HG03025 (cell line): ENCODE measurements at regions not wholly inside any gene's neighbourhood (a gene's known extent, or its start where the extent isn't known, plus 50 kb on each side); places are given as distances from the start of the nearest gene placed in this dataset.
"Not testable (repeated sequence)": the region's sequence is repeated elsewhere in the genome, so short reads cannot be mapped to it uniquely, and the experiment has no call there.

ENCODE experiments used
- ATAC-seq: cut with Tn5 transposase; IDR thresholded peaks from one replicate; pipeline ENCODE4 v1.9.1; 2021; ENCODE audit warnings: mild to moderate bottlenecking, moderate library complexity; ENCODE audit not compliant: unreplicated experiment, low FRiP score

DNA sequence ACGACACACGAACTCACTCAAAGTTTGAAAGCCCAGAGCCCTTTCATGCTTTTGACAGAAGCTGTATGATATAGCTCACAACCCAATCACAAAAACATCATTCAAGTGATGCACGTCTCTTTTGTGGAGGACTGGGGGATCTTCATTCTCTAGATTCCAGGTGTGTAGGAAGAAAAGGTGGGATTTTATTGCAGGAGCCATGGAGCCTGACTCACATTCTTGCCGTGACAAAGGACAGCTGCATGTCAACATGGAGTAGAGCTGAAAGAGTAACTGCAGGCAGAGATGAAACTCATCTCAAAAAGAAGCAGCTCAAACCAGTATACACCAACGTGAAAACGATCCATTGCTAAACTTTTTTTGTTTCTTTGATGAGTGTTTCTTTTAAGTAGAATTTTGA, 50.9 kb upstream of the PDE1A start:
- ATAC-seq, result no peak

DNA sequence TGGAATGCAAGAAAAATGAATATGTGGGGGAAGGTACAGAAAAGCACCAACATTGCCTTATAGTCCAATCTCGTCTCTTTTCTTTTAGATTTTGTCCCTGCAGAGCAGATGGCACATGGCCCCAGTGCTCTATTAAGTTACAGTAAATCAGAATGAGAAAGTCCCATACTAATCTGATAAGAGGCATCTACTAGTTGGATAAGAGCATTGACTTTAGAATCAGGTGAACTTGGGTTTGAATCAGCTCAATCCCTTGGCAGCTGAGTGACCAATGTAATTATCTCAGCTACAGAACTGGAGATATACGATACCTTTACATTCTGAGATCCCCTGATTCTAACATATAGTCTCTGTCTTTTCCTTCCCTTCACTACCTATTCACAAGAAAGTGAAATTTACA, 54.8 kb upstream of the PDE1A start:
- no peak for ATAC-seq

DNA sequence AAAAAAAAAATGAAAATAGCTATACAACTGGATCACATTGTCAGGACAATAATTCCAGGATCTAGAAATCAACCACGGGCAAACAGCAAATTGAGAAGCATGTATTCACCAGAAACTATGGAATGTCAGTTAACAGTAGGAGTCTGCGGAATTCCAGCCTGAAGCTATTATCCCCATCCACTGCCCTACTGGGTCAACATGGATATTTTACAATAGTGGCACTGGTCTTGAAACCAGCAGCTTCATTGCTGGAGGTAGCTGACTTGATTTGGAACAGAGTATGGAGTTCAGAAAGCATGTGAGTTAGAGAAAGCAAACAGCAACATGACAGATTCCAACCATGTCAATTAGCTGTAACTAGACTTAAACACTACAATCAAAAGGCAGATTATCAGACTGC, 55.7 kb upstream of the PDE1A start:
- ATAC-seq, result no peak

DNA sequence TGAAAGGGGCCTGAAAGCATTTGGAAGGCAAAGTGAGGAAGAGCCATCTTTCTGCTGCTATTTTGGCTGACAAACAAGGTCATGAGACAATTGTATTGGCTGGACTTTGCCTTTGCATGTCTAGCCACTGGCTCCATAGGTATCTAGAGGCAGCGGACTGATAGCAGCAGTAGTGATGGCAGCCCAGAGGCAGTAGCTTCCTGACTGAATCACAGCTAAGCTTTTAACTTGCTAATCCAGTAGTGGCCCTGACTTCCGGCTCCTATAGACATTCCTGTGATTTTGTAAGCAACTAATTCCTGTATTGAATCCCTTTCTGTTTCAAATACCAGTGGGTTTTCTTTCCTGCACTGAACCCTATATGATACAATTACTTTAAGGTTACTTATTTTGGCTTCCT, 69.8 kb upstream of the PDE1A start:
- no peak for ATAC-seq

DNA sequence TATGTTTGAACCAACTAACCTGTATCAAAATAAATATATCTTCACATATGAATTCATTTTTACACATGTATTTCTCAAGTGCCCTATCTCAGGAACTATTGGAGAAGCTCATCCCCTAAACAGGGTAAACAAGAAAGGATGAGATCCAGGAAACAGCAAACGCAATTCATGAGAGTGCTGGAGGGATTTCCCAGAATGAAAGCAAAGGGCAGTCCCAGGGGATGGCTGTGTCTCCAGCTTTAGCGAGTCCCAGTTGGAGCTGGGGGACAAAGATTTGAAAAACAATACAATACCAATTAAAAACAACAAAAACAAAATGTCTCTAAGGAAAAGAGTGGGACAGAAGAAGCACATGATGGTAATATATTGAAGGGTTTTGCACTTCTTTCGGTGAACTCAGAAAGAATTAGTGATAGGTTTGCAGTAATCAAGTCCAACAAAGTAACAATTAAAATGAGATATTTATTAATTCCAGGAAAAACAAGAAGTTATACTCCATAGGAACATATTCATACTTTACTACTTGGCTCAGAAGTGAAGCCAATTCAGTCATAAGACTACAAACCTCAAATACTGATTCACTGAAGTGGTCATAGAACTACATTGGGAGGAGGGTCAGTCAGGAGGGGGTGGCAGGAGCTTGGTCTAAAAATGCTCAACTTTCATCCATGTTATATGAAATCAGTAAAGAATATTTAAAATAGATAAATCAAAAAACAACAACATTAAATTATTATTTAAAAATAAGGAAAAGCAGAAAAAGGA, 73.1 kb upstream of the PDE1A start:
- no peak for ATAC-seq

DNA sequence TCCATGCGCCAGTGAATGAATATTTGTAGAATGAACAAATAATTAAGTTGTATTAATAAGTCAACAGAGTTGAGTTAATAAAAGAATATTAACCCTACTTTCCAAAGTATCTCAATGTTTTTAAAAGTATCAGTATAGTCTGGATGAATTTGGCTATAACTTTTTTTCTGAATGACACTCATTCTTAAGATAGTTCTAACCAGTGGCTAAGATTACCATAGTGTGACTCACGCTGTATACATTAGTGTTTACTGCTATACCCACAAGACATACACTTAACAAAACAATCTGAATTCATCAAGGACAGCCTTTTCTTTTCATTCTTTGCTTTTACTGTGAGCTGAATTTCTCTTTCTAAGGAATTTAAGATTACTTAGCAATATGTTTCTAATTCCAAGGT, 77.0 kb upstream of the PDE1A start:
- ATAC-seq, result no peak

DNA sequence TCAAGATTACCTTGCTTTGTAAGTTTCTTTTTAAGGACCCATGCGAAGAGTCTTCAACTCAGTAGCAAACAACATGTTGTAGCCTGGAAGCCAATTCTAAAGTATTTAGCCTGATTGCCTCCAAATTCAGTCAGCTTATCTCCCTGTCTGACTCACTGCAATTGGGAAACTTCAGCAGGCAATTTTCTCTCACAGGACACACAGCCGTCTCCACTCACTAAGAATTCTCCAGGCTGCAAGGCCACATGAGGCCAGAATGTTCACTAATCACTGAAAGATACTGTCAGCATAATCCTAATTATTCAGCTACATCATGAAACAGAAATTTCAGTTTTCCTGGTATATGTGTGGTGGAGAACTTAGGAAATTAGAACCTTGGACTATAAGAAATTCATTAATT, 78.1 kb upstream of the PDE1A start:
- ATAC-seq, result no peak

DNA sequence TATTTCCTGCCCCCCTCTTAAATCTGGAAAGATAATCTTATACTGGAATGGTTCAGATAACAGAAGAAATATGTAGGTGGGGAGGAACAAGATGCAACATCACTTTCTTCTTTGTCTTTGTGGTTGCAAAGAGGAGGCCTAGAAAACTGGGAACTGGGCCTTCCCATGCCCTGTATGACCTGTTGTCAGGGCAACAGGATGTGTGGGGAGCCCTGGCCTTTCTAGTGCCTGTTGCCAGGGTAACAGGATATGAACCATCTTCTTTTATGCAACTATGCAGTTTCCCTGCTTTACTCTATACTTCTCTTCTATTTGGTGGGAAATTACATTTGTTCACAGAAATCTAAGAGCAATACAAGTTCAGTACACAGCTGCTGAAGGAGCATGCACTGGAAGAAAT, 79.8 kb upstream of the PDE1A start:
- no peak for ATAC-seq

DNA sequence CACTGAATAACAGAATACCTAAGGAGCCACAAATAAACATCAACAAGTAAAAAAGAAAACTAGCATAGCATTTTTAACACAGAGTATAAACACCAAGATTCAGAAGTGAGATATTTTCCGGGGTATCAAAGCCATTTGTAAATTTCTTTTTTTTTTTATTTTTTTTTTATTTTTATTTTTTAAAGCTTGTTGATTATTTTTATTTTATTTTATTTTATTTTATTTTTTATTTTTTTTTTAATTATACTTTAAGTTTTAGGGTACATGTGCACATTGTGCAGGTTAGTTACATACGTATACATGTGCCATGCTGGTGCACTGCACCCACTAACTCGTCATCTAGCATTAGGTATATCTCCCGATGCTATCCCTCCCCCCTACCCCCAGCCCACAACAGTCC, 81.7 kb upstream of the PDE1A start:
- not testable (repeated sequence) for ATAC-seq

DNA sequence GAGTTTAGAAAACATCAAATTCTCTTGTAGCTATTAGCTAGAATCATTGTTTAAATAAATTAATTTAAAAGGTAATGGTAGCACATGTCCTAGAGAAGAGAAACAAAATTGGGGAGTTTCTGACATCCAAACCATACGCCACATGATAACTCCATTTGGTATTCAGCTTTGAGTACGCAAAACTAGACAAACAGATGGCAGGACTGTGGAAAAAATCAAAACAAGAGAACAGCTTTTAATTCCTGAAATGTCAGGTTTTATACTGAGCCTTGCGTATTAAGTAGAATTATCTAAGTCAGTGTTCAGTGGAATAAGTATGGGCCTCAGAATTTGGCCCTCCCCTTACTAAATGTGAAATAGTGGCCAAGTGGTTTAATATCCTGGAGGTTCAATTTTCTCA, 82.4 kb upstream of the PDE1A start:
- ATAC-seq, result no peak

DNA sequence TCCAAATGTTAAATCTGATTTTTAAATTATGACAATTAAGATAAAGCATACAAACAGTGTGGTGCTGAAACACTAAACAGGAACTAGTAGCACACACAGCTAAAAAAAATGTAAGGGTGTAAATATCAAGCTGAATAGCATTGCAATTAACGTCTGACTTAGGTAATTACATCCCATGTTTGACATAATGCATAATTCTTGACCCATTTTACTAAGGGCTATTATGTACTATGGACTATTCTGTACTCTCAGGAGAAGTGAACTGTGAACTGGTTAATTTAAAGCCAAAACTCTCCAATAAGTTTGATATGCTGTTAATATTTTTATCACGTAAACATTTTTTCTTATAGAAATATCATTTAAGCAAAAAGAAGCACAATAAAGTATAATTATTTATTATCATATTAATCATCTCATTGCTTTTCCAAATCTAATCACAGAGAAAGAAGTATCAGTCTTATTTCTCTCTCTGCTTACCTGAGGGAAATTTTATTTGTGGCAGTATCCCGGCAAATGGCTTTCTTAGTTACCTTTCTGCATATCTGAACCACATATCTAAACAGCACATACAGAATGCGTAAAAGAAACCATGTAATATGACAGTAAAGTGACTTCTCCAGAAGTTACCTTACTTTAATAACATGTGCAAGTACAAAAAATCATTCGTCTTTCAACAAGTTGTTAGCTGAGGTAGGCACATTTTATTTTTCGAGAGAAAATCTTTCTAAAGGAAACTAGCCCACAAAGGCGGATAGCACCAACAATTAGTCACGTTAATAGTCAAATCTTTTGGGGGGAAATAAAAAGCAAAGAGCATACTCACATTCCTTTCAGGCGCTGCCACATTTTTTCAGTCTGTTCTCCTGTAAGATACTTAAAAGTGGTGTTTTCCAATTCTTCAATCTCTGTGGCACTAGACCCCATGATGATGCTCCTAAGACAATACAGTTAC, 94.9 kb upstream of the PDE1A start:
- ATAC-seq, result no peak

DNA sequence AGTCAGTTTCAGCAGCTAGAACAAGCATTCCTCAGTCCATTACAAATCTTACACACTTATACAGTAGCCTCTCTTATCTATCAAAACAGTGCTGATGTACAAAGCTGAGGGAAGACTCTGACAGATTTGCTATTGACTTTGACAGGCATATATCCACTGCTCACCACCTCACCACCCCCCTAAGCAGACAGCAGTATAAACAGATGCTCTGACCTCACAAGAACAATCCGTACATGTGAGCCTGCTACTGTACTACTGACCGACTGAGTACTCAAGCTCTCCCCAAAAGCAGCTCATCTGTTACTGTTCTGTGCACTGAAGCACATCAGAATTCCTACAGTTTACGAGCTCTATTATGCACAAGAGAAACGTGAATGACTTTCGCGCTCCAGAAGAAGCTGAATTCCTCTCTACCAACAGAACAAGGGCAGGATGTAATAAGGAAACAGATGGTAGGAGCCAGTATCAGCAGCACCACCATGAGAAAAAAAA, 95.6 kb upstream of the PDE1A start:
- ATAC-seq, result no peak

DNA sequence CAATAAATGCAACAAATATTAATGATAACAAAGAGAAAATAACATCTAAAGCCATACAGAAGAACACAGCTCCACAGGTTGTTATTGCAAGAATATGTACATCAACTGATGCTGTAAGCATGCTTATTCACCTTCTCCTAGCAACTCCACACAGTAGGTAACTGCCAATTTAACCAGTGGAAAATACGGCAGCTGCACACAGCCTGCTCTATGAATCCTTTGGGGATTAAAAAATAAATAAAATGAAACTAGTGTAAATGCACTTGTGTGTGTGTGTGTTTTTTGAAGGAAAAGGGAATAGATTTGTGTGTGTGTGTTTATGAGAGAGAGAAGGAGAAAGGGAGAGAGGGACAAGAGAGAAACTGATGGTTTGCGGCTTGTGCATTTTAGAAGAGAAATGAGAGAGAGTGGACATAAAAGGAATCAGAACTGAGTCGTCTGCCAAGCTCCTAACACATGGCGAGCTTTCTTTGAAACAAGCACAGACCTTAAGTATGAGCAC, 96.2 kb upstream of the PDE1A start:
- no peak for ATAC-seq

DNA sequence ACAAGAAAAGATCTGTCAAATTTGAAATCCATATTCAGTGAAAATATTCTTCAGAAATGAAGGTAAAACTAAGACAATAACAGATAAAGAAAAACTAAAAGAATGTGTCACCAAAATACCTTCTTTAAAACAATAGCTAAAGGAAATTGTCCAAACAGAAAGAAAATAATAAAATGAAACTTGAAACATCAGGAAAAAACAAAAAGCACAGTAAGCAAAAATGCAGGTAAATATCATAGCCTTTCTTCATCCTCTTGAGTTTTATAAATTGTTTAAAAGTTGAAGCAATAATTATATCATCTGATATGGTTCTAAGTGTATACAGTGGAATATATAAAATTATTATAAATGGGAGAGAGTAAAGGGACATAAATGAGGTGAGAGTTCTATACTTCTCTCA, 103.8 kb upstream of the PDE1A start:
- ATAC-seq, result no peak

DNA sequence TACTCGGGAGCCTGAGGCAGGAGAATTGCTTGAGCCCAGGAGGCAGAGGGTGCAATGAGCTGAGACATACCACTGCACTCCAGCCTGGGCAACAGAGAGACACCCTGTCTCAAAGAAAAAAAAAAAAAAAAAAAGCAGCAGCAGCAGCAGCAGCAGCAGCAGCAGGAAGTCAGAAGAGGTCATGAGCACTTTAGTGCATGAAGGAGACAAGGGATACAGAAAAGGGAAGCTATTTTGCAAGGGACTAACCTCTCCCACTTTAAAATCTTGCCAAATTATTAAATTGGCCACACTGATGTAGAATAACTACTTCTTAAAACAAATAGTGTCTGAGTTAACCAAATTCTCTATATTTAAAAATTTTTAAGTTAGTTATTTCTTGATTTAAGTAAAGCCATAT, 113.4 kb upstream of the PDE1A start:
- ATAC-seq, result no peak

DNA sequence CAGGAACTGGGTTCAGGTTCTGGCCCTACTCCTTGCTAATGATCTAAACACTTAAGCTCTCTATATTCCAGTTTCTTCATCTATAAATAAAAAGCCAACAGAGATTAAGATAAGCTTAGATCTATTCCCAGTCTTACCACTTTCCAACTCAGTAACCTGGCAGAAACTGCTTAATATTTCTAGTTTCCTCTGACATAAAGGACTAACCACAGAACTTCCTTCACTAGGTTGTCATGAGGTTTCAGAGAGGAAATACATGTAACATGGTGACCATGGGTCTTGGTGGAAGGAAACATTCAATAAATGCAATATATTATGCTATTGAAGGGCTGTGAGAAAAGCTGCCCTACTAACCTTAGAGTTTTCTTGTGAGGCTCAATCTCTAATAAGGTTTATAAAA, 114.4 kb upstream of the PDE1A start:
- ATAC-seq, result peak; percentile 43

DNA sequence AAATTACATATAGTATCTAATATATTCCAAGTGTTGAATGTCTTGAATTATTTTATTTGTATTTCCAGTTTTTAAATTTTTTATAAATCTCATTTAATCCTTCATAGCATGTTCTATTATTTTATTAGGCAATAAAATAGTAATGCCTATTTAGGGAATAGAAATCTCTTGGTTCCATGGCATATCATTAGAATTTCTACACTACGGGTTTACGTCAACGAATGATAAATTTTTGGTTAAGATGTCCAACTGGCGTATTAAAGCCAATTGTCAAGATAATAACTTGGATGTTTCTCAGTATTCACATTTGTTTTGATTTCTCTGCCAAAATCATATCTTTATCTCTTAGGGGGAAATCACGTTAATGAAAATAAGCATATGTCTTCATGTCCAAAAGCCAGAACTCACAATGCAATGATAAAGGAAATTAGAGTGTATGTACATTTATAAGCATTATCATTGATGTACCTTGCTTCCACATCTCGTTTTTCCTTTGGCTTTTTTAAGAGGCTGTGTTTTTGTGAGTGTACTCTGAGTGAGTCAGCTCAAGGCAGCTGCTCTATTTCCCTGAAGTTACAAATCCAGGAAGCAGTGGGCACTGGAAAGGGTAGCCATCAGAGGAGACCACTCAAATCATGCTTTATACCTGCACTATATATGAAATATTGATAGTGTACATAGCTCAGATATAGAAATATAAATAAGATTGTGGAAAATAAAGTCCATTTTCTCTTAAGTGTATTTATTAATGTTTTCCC, 115.8 kb upstream of the PDE1A start:
- ATAC-seq, result no peak

DNA sequence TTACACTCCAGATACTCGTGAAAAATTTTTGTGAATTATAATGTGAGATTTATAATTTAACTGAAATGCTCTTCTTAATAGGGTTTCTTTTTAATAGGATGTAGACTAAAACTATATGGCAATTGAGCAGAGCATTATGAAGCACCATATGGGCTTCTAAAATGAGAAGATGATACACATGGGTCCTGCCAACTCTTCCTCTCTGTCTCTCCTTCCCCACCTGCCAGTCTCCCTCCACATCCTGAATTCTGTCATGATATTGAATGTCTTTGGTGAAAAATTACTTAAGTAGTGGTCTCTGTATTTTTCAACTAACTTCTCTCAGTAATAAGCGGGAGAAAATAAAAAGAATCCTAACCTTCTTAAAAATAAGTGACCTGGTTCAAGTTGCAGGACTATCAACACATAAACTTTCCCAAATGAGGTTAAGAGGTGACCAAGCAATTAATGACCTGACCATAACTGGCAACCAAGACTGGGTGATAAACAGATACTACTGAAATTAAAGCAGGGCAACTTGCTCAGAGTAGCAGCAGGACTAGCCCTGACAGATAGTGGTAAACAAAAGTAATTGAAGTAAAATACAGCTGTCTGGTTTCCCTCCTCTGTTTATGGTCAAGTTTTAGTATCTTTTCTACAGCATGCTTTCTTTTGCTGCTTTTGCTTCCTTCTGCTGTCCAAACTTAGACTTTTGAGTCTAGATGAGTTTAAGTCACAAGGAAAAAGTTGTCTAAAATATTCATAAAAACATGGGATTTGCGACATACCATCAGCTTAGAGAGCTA, 117.1 kb upstream of the PDE1A start:
- peak; percentile 31 for ATAC-seq

DNA sequence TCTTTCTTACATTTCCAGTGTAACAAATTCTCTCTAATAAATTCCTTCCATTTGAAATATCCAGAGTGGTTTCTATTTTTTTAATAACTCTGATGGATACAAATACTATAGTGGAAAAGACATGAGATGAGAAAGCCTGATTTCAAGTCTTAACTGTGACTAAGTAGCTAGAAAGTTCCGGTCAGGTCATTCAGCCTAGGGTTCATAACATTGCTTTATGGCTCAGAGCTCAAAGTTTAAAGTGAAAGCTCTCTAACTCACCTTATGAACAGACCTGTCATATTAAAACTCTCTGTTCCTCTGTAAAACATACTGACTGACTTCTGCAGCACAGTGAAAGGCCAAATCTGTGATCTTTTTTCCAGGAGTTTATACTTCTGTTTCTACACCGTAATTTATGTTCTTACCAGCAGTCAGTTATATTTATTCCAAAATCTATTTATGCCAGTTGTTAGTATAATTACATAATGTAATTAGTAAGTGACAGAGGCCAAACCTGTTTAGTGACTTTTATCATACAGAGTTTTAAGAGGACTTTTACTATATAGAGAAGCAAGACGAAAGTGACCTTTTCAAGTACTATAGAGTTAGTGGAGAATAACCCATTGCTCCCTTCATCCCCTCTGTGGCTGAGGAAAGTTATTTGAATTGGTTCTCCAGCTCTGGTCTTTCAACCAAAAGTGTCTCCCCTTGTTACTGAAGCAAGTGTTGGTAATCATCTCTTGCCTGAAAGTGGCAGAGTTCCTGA, 118.8 kb upstream of the PDE1A start:
- ATAC-seq, result peak; percentile 90
